T1000 (cell line): ENCODE measurements at regions not wholly inside any gene's neighbourhood (a gene's known extent, or its start where the extent isn't known, plus 50 kb on each side); places are given as distances from the start of the nearest gene placed in this dataset.
A peak's percentile ranks its signal among the peaks of the same experiment; 100 is the strongest.

ENCODE experiments used
- DNase-seq: peaks from one replicate; lab custom pipeline; 2025; ENCODE audit warnings: mixed read lengths; lab: John Stamatoyannopoulos, UW

DNA sequence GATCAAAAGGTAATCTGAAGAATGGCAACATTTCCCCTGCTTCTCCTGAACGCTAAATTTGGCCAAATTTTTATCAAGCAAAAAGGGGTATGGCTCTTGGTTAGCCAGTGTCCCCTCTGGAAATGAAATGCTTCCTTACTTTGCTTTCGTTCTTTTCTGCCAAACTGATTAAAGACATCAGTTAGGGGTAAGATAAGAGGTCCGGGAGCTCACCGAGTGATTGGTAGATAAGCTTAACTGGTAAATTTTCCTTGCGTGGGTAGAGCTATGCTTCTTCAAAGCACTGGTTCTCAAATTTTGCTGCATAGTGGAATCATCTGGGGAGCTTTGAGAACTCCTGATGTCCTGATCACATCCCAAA lies 62.7 kb upstream of the MAPRE2 start:
- DNase-seq = no peak

- DNase-seq = peak; percentile 58
Observed at GRCh38 chr18:34978953-34979608, 62.1 kb upstream of the MAPRE2 start.

DNA sequence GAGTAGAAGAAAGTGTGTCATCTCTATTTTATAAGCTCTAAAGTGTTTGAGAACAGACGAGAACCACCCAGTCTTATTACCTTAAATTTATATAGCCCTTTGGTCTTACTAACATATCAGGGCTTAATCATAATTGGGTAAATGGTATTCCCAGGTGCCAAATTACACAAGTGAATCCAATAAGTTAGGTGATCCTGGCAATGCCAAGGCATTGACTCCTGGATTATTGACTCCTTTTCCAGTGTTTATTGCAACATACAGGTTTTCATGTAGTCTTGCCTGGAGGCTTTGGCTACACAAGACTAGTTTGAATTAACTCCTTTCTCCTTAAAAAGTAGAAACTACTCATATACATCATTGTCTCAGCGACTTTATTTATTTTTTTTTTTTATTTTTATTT lies 59.7 kb upstream of the MAPRE2 start:
- DNase-seq = no peak

GRCh38 chr18:34985963-34986362 lies 55.2 kb upstream of the MAPRE2 start:
- DNase-seq = no peak

- no peak for DNase-seq
Observed at GRCh38 chr18:34990597-34990996, 50.6 kb upstream of the MAPRE2 start.

DNA sequence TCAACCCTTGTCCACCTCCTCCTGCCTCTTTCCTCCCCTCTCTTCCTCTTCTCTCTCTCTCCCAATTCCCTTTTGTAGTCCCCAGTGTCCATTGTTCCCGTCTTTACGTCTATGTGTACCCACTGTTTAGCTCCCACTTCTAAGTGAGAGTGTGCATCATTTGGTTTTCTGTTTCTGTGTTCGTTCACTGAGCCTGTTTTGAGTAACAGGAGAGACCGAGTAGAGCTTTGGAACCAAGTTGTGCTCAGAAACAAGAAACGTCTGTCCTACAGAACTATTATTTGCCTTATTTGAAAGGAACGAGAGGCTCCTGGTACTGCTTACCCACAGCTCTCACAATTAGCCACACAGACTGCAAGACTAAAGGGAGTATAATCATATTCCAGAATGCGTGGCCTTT lies 50.1 kb upstream of the MAPRE2 start:
- no peak for DNase-seq
